ENCODE measurements at regions not wholly inside any gene's neighbourhood (a gene's known extent, or its start where the extent isn't known, plus 50 kb on each side); places are given as distances from the start of the nearest gene placed in this dataset.

GRCh38 chr1:58430421-58431275 lies 115.9 kb downstream of the OMA1 start:
- no peak for TF ChIP-seq CTCF (IDR thresholded peaks at IDR 0.05; ENCODE audit: poor library complexity, severe bottlenecking)
- no peaks in the 10 kb centered on the region for H3K4me1 ChIP-seq (ENCODE audit: insufficient read depth, poor library complexity, severe bottlenecking)
- no peak for ATAC-seq (ENCODE audit: low read depth)
- no peak for DNase-seq (ENCODE audit: low spot score)
- H3K9me3 ChIP-seq (ENCODE audit: severe bottlenecking) = no peaks in the 10 kb centered on the region
- H3K27ac ChIP-seq (ENCODE audit: poor library complexity, severe bottlenecking) = no peak overlapping the region
- H3K4me3 ChIP-seq (ENCODE audit: severe bottlenecking) = no peak overlapping the region
- H3K27me3 ChIP-seq (ENCODE audit: insufficient read depth, poor library complexity, severe bottlenecking) = no peaks in the 10 kb centered on the region
- no peaks in the 10 kb centered on the region for H3K36me3 ChIP-seq (ENCODE audit: low read depth)

GRCh38 chr1:58426918-58427317 lies 119.6 kb downstream of the OMA1 start:
- no peak for DNase-seq (ENCODE audit: low spot score)
- no peak overlapping the region for H3K27ac ChIP-seq (ENCODE audit: poor library complexity, severe bottlenecking)
- no peaks in the 10 kb centered on the region for H3K4me1 ChIP-seq (ENCODE audit: insufficient read depth, poor library complexity, severe bottlenecking)
- no peak overlapping the region for H3K4me3 ChIP-seq (ENCODE audit: severe bottlenecking)
- H3K9me3 ChIP-seq (ENCODE audit: severe bottlenecking) = no peaks in the 10 kb centered on the region
- TF ChIP-seq CTCF (IDR thresholded peaks at IDR 0.05; ENCODE audit: poor library complexity, severe bottlenecking) = no peak
- no peaks in the 10 kb centered on the region for H3K36me3 ChIP-seq (ENCODE audit: low read depth)
- no peaks in the 10 kb centered on the region for H3K27me3 ChIP-seq (ENCODE audit: insufficient read depth, poor library complexity, severe bottlenecking)
- no peak for ATAC-seq (ENCODE audit: low read depth)

GRCh38 chr1:58422436-58422835 lies 124.1 kb downstream of the OMA1 start:
- DNase-seq (ENCODE audit: low spot score) = no peak
- H3K27ac ChIP-seq (ENCODE audit: poor library complexity, severe bottlenecking) = no peak overlapping the region
- no peaks in the 10 kb centered on the region for H3K36me3 ChIP-seq (ENCODE audit: low read depth)
- H3K9me3 ChIP-seq (ENCODE audit: severe bottlenecking) = no peaks in the 10 kb centered on the region
- ATAC-seq (ENCODE audit: low read depth) = no peak
- no peak for TF ChIP-seq CTCF (IDR thresholded peaks at IDR 0.05; ENCODE audit: poor library complexity, severe bottlenecking)
- H3K27me3 ChIP-seq (ENCODE audit: insufficient read depth, poor library complexity, severe bottlenecking) = no peaks in the 10 kb centered on the region
- H3K4me1 ChIP-seq (ENCODE audit: insufficient read depth, poor library complexity, severe bottlenecking) = no peaks in the 10 kb centered on the region
- H3K4me3 ChIP-seq (ENCODE audit: severe bottlenecking) = no peak overlapping the region

GRCh38 chr1:58418283-58419228 lies 128.0 kb downstream of the OMA1 start:
- Histone ChIP-seq H3K4me3 (ENCODE audit: severe bottlenecking) (no peak overlapping the region), H3K27me3 (ENCODE audit: insufficient read depth, poor library complexity, severe bottlenecking) (no peaks in the 10 kb centered on the region), H3K36me3 (ENCODE audit: low read depth) (no peaks in the 10 kb centered on the region), H3K9me3 (ENCODE audit: severe bottlenecking) (no peaks in the 10 kb centered on the region), H3K4me1 (ENCODE audit: insufficient read depth, poor library complexity, severe bottlenecking) (no peaks in the 10 kb centered on the region), H3K27ac (ENCODE audit: poor library complexity, severe bottlenecking) (no peak overlapping the region)
- DNase-seq (ENCODE audit: low spot score) = no peak
- ATAC-seq (ENCODE audit: low read depth) = no peak
- TF ChIP-seq CTCF (IDR thresholded peaks at IDR 0.05; ENCODE audit: poor library complexity, severe bottlenecking) = no peak
